HepG2 (cell line): ENCODE measurements at regions not wholly inside any gene's neighbourhood (a gene's known extent, or its start where the extent isn't known, plus 50 kb on each side); places are given as distances from the start of the nearest gene placed in this dataset.

Source experiments
- ATAC-seq: fragments of 200-7000 bp; cut with Tn5 transposase; 3 replicates; pipeline ENCODE4 v1.9.1; 2020; ENCODE audit warnings: mild to moderate bottlenecking, moderate library complexity
- BruUV-seq: library from RNA; stranded (reverse); fragments of 400-500 nt; replicated peaks from 2 replicates; lab custom pipeline; 2021; lab: Mats Ljungman, UMichigan
- CTCF ChIA-PET: fragments of 300-600 bp; formaldehyde crosslinking; extraction: SDS; loops from one replicate; lab custom pipeline; 2021; ENCODE audit warnings: low total read pairs, inconsistent platforms, low intra/inter-chr PET ratio; lab: Yijun Ruan, JAX
- POLR2A ChIA-PET: fragments of 350-600 bp; sonication (Branson Sonifier 250); formaldehyde crosslinking; loops from one replicate; lab custom pipeline; 2020; ENCODE audit warnings: antibody characterized with exemption, inconsistent platforms; lab: Yijun Ruan, JAX
- DNase-seq: peaks from one replicate; pipeline ENCODE4 v3.0.0-alpha.2; 2015; ENCODE audit warnings: low spot score
- FAIRE-seq: peaks from 3 replicates; lab custom pipeline; 2011; peaks lifted over from hg19 to GRCh38; lab: Jason Lieb, UNC
- H2AFZ ChIP-seq: one replicate; pipeline ENCODE4 v1.6.1; 2011; ENCODE audit warnings: low read length, inconsistent platforms
- H3K27ac ChIP-seq: fragments of 300-600 bp; 3 replicates; pipeline ENCODE4 v1.8.0; 2011; ENCODE audit warnings: mixed run types, mild to moderate bottlenecking, mixed read lengths, low read length, inconsistent platforms; ENCODE audit not compliant: insufficient read depth; ENCODE audit errors: extremely low read length
- H3K27me3 ChIP-seq, 2 experiments: fragments of 200-600 bp in 1 of 2; 2 replicates in 1 of 2; 3 replicates in 1 of 2; pipeline versions ENCODE4 v1.6.0 to v1.8.0; 2011; ENCODE audit warnings: low read length in 2 of 2, mild to moderate bottlenecking in 2 of 2, moderate library complexity in 2 of 2, inconsistent platforms in 1 of 2; ENCODE audit not compliant: insufficient read depth in 2 of 2, control insufficient read depth in 1 of 2
- H3K36me3 ChIP-seq, 2 experiments: fragments of 200-600 bp in 1 of 2; replicated peaks in 1 of 2; 2 replicates in 1 of 2; 3 replicates in 1 of 2; pipeline versions ENCODE4 v1.5.1 to v1.8.0; 2011; ENCODE audit warnings: low read length in 2 of 2, inconsistent platforms in 1 of 2; ENCODE audit not compliant: insufficient read depth in 2 of 2, control insufficient read depth in 1 of 2
- H3K4me1 ChIP-seq: 2 replicates; pipeline ENCODE4 v1.5.1; 2012; ENCODE audit warnings: low read length, inconsistent platforms; ENCODE audit not compliant: insufficient read depth
- H3K4me2 ChIP-seq: 2 replicates; pipeline ENCODE4 v1.6.0; 2011; ENCODE audit warnings: low read depth, low read length, inconsistent platforms
- H3K4me3 ChIP-seq, 3 experiments: fragments of 200-600 bp in 1 of 3; sonication (generic), shearing (Covaris generic) in 1 of 3; replicated peaks in 1 of 3; 2 replicates each; pipeline ENCODE4 v1.5.1; 2011 to 2016; ENCODE audit warnings: low read length in 3 of 3, inconsistent platforms in 2 of 3, low read depth in 2 of 3, mild to moderate bottlenecking in 2 of 3, control low read depth in 1 of 3, mixed read lengths in 1 of 3; ENCODE audit not compliant: insufficient read depth in 1 of 3
- H3K79me2 ChIP-seq: one replicate; pipeline ENCODE4 v1.6.1; 2011; ENCODE audit warnings: low read length, inconsistent platforms; ENCODE audit not compliant: insufficient read depth
- H3K9ac ChIP-seq: 2 replicates; pipeline ENCODE4 v1.6.0; 2011; ENCODE audit warnings: mild to moderate bottlenecking, low read depth, low read length, inconsistent platforms; ENCODE audit not compliant: insufficient read depth
- H3K9me3 ChIP-seq: 2 replicates; pipeline ENCODE4 v1.5.1; 2012; ENCODE audit warnings: mild to moderate bottlenecking, low read length
- H4K20me1 ChIP-seq: 2 replicates; pipeline ENCODE4 v1.6.0; 2011; ENCODE audit warnings: inconsistent platforms, mild to moderate bottlenecking, low read length, moderate library complexity; ENCODE audit not compliant: insufficient read depth
- ATF7 ChIP-seq, 2 experiments: fragments of 450-650 bp in 1 of 2; sonication (generic) in 1 of 2; formaldehyde crosslinking in 1 of 2; IDR thresholded peaks; 2 replicates each; pipeline versions ENCODE4 v1.4.0 to v1.6.1; 2016 to 2020; ENCODE audit warnings: antibody characterized with exemption in 1 of 2, mild to moderate bottlenecking in 1 of 2, missing genetic modification reagents in 1 of 2
- CBX2 ChIP-seq, 2 experiments: fragments of 200-600 bp in 1 of 2; sonication (generic); formaldehyde crosslinking in 1 of 2; IDR thresholded peaks; 2 replicates each; pipeline versions ENCODE4 v1.7.0 to v1.8.1; 2018 to 2022; ENCODE audit warnings: low read depth in 2 of 2, low read length in 1 of 2, mild to moderate bottlenecking in 1 of 2, missing genetic modification reagents in 1 of 2
- CEBPB ChIP-seq: IDR thresholded peaks from 2 replicates; pipeline ENCODE4 v1.6.1; 2011; ENCODE audit warnings: low read depth, low read length, improper control_type of control experiment, borderline replicate concordance
- MED13 ChIP-seq: sonication (generic); formaldehyde crosslinking; IDR thresholded peaks from 2 replicates; pipeline ENCODE4 v1.5.0; 2020; ENCODE audit warnings: missing genetic modification reagents
- RAD51 ChIP-seq: fragments of 450-650 bp; IDR thresholded peaks from 2 replicates; pipeline ENCODE4 v1.6.1; 2016; ENCODE audit warnings: borderline replicate concordance
- THAP9 ChIP-seq: sonication (generic); formaldehyde crosslinking; IDR thresholded peaks from 2 replicates; pipeline ENCODE4; 2020; ENCODE audit warnings: missing genetic modification reagents, mild to moderate bottlenecking, borderline replicate concordance
- TP53 ChIP-seq: sonication (generic); formaldehyde crosslinking; conservative IDR thresholded peaks from 2 replicates; pipeline ENCODE4 v1.4.0; 2020; ENCODE audit warnings: missing genetic modification reagents
- ZBTB46 ChIP-seq: sonication (generic); formaldehyde crosslinking; IDR thresholded peaks from 2 replicates; pipeline ENCODE4 v1.4.0; 2020; ENCODE audit warnings: mild to moderate bottlenecking, missing genetic modification reagents, borderline replicate concordance
- ZFP36 ChIP-seq: fragments of 150-350 bp; IDR thresholded peaks from 2 replicates; pipeline ENCODE4 v1.6.1; 2018; ENCODE audit warnings: borderline replicate concordance, low read length, low read depth; ENCODE audit not compliant: partially characterized antibody
- WGBS: methylation state at CpG from one replicate; pipeline ENCODE4 v1.1.6; 2017; ENCODE audit warnings: low lambda C conversion rate; 5-methylcytosine and 5-hydroxymethylcytosine counted together
- in situ Hi-C: cut with HindIII; loops from 2 replicates; pipeline ENCODE4 v1.10.0; 2017; ENCODE audit warnings: low pct_unique_long_range_greater_than_20kb; ENCODE audit not compliant: extremely low pct_ligation_motif_present
- intact Hi-C: fragments of 100-400 bp; cut with micrococcal nuclease; formaldehyde crosslinking; loops from one replicate; pipeline ENCODE4 v1.10.0; 2022; ENCODE audit not compliant: unreplicated experiment
- TF ChIP-seq, protein P1 (sequence below): sonication (generic); formaldehyde crosslinking; IDR thresholded peaks from 2 replicates; pipeline ENCODE4 v1.4.0; 2020; ENCODE audit warnings: mild to moderate bottlenecking, missing genetic modification reagents

- ATAC-seq (no peak), DNase-seq (no peak), FAIRE-seq (no peak)
- Histone ChIP-seq H3K4me1 (no peaks in the 10 kb centered on the region), H3K27me3 (no peaks in the 10 kb centered on the region), H3K36me3 (no peaks in the 10 kb centered on the region), H3K79me2 (no peaks in the 10 kb centered on the region), H3K27ac (no peak overlapping the region), H2AFZ (no peak overlapping the region), H3K9me3 (peaks cover 82% of the 10 kb centered on the region), H4K20me1 (no peaks in the 10 kb centered on the region), H3K9ac (no peak overlapping the region), H3K4me2 (no peak overlapping the region), H3K4me3 (no peak overlapping the region)
- ChIA-PET CTCF (no interaction called here), POLR2A (no interaction called here)
- no TSS peak for BruUV-seq
- TF ChIP-seq ZBTB46 (CRISPR knock-in tag) (no peak), CEBPB (peak; percentile 60; the same call in 1 of the 2 replicates), ATF7 (IDR thresholded peaks at IDR 0.05) (peak; percentile 34; the same call in 1 of the 2 replicates), ATF7 (CRISPR knock-in tag; IDR thresholded peaks at IDR 0.05) (no peak)
- intact Hi-C loops (no loop called here), in situ Hi-C loops (no loop called here)
- WGBS: 0% methylated on average over 1 of the region's 1 CpG
Measured at GRCh38 chr5:162377895-162378294, 310.3 kb downstream of the GABRG2 start.

DNA sequence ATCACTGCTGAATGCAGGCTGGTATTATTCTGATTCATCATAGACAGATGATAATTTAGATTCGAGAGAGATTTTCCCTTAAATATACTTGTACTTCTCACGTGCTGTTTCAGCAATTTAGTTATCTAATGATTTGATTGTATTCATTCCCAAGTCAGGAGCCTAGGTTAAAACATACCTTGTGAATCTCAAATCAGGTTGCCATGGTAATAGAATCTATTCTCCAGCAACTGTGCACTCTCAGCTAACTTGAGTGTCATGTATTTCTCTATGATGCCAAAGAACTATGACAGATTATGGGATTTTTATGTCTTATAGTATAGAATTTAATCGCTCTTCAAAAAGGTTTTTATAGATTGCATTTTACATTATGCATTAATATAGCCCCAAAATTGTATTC, 315.3 kb downstream of the GABRG2 start:
- FAIRE-seq (no peak), DNase-seq (no peak), ATAC-seq (no peak)
- Histone ChIP-seq H2AFZ (no peak overlapping the region), H3K9ac (no peak overlapping the region), H3K79me2 (no peaks in the 10 kb centered on the region), H3K4me2 (no peak overlapping the region), H3K4me1 (no peaks in the 10 kb centered on the region), H3K4me3 (no peak overlapping the region), H3K9me3 (peaks cover 74% of the 10 kb centered on the region), H3K27ac (no peak overlapping the region), H3K36me3 (no peaks in the 10 kb centered on the region), H3K27me3 (no peaks in the 10 kb centered on the region), H4K20me1 (no peaks in the 10 kb centered on the region)
- in situ Hi-C loops: no loop called here
- intact Hi-C loops: no loop called here
- TF ChIP-seq CBX2 (IDR thresholded peaks at IDR 0.05; ENCODE audit: low read depth, low read length) (no peak), CBX2 (CRISPR knock-in tag; IDR thresholded peaks at IDR 0.05; ENCODE audit: low read depth) (no peak), RAD51 (no peak), THAP9 (CRISPR knock-in tag) (no peak), TP53 (CRISPR knock-in tag) (no peak), ZFP36 (no peak), MED13 (CRISPR knock-in tag) (no peak)
- TF ChIP-seq, protein P1, sequence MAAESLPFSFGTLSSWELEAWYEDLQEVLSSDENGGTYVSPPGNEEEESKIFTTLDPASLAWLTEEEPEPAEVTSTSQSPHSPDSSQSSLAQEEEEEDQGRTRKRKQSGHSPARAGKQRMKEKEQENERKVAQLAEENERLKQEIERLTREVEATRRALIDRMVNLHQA (CRISPR knock-in tag): no peak
- CTCF ChIA-PET: no interaction called here
- BruUV-seq: no TSS peak
- POLR2A ChIA-PET: no interaction called here
- 5% methylated on average over 3 of the region's 3 CpGs for WGBS
